Esophagus muscularis mucosa (tissue), 3 donors: ENCODE measurements at regions not wholly inside any gene's neighbourhood (a gene's known extent, or its start where the extent isn't known, plus 50 kb on each side); places are given as distances from the start of the nearest gene placed in this dataset.

ENCODE experiments used
- POLR2A ChIP-seq: fragments of 450-650 bp; IDR thresholded peaks from one replicate; pipeline ENCODE4 v1.6.1; 2017; ENCODE audit warnings: antibody characterized with exemption, moderate library complexity, mild to moderate bottlenecking, low read depth
- POLR2AphosphoS5 ChIP-seq, 2 donors: sonication (generic); formaldehyde crosslinking; IDR thresholded peaks; one replicate each; pipeline ENCODE4 v1.6.1; 2017; ENCODE audit warnings: antibody characterized with exemption in 2 of 2
- TF ChIP-seq, protein P1 (sequence below), 3 experiments: fragments of 200-600 bp in 2 of 3; fragments of 450-650 bp in 1 of 3; sonication (generic) in 2 of 3; IDR thresholded peaks; one replicate each; pipeline ENCODE4 v1.5.1; 2017 to 2019; ENCODE audit warnings: antibody characterized with exemption in 3 of 3, mild to moderate bottlenecking in 2 of 3, moderate library complexity in 1 of 3

DNA sequence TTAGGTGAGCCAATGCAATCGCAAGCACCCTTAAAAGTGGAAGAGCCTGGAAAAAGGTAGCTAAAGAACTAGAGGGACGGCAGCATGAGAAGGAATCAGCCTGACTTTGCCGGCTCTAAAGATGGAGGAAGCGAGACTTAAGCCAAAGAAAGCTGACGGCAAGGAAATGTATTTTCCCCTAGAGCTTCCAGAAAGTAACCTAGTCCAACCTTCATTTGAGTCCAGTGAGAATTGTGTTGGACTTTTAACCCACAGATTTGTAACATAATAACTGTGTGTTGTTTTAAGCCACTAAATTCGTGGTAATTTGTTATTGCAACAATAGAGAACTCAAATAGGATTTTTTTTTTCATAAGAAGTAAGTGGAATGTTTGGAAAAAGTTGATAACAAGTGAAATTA lies 212.7 kb upstream of the C1QTNF7 start:
- no peak for TF ChIP-seq POLR2A
- TF ChIP-seq, protein P1, sequence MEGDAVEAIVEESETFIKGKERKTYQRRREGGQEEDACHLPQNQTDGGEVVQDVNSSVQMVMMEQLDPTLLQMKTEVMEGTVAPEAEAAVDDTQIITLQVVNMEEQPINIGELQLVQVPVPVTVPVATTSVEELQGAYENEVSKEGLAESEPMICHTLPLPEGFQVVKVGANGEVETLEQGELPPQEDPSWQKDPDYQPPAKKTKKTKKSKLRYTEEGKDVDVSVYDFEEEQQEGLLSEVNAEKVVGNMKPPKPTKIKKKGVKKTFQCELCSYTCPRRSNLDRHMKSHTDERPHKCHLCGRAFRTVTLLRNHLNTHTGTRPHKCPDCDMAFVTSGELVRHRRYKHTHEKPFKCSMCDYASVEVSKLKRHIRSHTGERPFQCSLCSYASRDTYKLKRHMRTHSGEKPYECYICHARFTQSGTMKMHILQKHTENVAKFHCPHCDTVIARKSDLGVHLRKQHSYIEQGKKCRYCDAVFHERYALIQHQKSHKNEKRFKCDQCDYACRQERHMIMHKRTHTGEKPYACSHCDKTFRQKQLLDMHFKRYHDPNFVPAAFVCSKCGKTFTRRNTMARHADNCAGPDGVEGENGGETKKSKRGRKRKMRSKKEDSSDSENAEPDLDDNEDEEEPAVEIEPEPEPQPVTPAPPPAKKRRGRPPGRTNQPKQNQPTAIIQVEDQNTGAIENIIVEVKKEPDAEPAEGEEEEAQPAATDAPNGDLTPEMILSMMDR (IDR thresholded peaks at IDR 0.05), result no peak
- TF ChIP-seq POLR2AphosphoS5 (IDR thresholded peaks at IDR 0.05), result no peak
